HFF-Myc (cell line): ENCODE measurements at regions not wholly inside any gene's neighbourhood (a gene's known extent, or its start where the extent isn't known, plus 50 kb on each side); places are given as distances from the start of the nearest gene placed in this dataset.

Experiments
- DNase-seq: peaks from one replicate; pipeline ENCODE4 v3.0.0-alpha.2; 2011; ENCODE audit warnings: low read depth; ENCODE audit errors: extremely low read depth
- H3K4me3 ChIP-seq: replicated peaks from 2 replicates; pipeline ENCODE4 v1.5.1; 2011; ENCODE audit warnings: low read depth, mild to moderate bottlenecking, control low read depth, low read length
- TF ChIP-seq, protein P1 (sequence below): IDR thresholded peaks from 2 replicates; pipeline ENCODE4 v1.5.1; 2012; ENCODE audit warnings: mild to moderate bottlenecking, low read depth, low read length, control low read depth; ENCODE audit errors: missing control alignments

DNA sequence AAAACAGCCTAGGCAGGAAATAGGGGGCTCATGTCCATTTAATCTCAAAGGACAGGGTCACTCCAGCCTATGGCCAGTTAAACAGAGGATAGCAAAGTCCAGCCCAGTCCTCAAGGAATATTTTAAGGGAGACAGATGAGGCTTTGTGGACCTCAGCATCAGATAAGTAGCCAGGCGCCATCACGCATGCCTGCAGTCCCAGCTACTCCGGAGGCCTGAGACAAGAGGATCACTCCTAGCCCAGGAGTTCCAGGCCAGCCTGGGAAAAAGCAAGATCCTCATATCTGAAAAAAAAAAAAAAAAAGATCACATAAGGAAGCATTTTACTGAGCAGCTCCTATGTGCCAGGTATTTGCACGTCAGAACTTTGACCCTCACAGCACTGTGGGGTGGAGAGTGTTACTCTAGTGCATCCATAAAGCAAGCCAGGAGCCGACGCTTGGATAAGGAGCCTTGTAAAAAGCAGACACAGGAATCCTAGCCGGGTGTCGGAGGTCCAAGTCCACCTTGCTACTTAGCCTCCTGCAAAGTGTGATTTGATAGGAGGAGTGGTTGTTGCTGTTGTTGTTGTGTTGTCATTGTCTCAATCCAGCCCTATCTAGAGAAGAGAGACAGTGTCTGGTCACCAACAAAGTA, 61.8 kb upstream of the DOCK1 start:
- no peak for DNase-seq
- H3K4me3 ChIP-seq = no peak overlapping the region
- TF ChIP-seq, protein P1, sequence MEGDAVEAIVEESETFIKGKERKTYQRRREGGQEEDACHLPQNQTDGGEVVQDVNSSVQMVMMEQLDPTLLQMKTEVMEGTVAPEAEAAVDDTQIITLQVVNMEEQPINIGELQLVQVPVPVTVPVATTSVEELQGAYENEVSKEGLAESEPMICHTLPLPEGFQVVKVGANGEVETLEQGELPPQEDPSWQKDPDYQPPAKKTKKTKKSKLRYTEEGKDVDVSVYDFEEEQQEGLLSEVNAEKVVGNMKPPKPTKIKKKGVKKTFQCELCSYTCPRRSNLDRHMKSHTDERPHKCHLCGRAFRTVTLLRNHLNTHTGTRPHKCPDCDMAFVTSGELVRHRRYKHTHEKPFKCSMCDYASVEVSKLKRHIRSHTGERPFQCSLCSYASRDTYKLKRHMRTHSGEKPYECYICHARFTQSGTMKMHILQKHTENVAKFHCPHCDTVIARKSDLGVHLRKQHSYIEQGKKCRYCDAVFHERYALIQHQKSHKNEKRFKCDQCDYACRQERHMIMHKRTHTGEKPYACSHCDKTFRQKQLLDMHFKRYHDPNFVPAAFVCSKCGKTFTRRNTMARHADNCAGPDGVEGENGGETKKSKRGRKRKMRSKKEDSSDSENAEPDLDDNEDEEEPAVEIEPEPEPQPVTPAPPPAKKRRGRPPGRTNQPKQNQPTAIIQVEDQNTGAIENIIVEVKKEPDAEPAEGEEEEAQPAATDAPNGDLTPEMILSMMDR = no peak

DNA sequence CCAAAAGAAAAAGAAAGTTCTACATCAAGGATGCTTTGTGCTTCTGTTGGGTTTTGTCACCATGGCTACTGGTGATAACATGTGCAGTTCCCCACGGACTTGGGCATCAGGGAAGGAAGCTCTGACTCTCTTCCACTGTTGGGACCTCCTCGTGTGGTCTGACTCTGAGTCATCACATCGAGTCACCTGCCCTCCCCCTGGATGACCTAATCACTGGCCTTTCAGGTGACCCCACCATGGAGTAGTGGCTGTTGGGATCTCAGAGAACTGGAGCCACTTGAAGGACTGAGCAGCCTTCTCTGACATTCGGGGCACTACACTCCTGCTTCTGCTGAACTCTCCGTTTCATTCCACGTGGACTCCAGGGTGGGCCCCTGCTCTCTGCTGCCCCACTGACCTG, 60.8 kb upstream of the DOCK1 start:
- DNase-seq = no peak
- TF ChIP-seq, protein P1 = no peak
- H3K4me3 ChIP-seq = no peak overlapping the region

DNA sequence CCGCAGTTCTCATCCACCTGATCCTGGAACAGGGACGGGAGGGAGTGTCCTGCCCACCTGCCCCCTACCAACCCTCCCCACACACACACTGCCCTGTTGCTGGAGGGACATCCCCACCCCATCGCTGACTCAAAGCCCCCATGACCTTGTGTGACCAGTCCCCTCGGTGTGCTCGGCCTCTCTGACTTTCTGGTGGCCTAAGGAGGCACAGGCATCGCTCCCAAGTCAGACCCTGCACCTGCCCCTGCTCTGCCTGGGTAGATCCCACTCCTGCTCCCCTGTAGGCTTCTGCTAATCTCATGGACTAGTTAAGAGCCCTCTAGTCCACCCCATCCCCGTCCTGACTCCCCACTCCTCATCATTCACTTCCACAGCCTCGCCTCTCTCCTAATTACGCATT, 58.8 kb upstream of the DOCK1 start:
- DNase-seq = no peak
- TF ChIP-seq, protein P1 = no peak
- no peak overlapping the region for H3K4me3 ChIP-seq

DNA sequence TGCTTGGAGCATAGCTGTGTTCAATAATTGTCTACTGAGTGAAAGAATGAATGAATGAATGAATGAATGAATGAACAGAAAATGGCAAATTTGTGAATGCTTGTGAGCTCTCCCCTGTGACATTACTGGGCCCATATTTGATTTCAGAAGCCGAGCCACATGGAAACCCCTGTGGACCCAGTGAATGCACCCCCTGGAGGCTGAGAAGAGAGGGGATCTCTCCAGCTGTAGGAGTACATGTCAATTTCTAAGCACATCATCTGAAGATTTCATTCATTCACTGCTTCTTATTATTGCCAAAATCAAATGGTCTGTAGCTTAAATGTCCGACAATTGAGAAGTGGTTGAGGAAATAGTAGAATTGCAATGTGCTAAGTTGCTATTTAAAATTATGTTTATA, 58.3 kb upstream of the DOCK1 start:
- DNase-seq = no peak
- no peak overlapping the region for H3K4me3 ChIP-seq
- TF ChIP-seq, protein P1 = no peak

DNA sequence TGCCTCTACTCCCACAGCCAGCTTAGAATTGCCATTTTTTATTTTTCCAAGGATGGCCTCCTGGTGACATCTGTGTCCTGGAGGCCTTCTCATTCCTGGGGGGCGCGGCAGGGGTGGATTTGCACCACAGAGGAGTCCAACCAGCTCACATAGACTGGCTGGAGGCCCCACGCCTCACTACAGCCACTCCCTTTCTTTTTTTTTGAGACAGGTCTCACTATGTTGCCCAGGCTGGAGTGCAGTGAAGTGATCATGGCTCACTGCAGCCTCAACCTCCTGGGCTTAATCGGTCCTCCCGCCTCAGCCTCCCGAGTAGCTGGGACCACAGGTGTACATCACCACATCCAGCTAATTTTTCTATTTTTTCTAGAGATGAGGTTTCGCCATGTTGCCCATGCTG, 57.6 kb upstream of the DOCK1 start:
- H3K4me3 ChIP-seq = no peak overlapping the region
- TF ChIP-seq, protein P1 = no peak
- DNase-seq = no peak

DNA sequence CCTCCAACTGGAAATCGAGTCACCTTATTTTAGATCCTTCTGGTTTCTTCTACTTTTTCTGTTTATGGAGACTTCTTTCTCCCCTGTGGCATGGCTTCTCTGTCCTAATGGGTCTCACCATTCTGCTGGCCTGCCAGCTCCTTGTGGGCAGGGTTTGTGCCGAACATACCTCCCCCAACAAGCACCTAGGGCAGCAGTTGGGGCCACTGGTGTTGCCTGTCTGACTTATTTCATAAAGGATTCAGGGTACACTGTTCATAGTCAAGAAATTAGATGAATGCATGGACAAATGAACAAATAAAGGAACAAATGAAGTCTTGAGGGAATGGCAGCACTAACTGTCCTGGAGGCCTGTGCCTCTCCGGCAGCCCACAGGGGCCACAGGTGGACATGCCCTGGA, 55.6 kb upstream of the DOCK1 start:
- DNase-seq = no peak
- H3K4me3 ChIP-seq = no peak overlapping the region
- TF ChIP-seq, protein P1 = no peak
